A549 (cell line): ENCODE measurements at regions not wholly inside any gene's neighbourhood (a gene's known extent, or its start where the extent isn't known, plus 50 kb on each side); places are given as distances from the start of the nearest gene placed in this dataset.

ENCODE experiments used
- CTCF ChIP-seq: fragments of >200 bp; sonication (Bioruptor Twin); formaldehyde crosslinking; IDR thresholded peaks from 3 replicates; pipeline ENCODE4 v1.5.1; 2016
- EP300 ChIP-seq, 2 experiments: fragments of >200 bp; sonication (Bioruptor Twin); formaldehyde crosslinking; IDR thresholded peaks; 2 replicates in 1 of 2; 3 replicates in 1 of 2; pipeline ENCODE4 v1.6.1; 2016 to 2017
- JUNB ChIP-seq: fragments of >200 bp; sonication (Bioruptor Twin); formaldehyde crosslinking; IDR thresholded peaks from 2 replicates; pipeline ENCODE4 v1.6.1; 2016
- MAX ChIP-seq: IDR thresholded peaks from 2 replicates; pipeline ENCODE4 v1.6.1; 2012
- MAZ ChIP-seq: fragments of 150-350 bp; IDR thresholded peaks from 2 replicates; pipeline ENCODE4 v1.6.1; 2014; ENCODE audit warnings: antibody characterized with exemption, low read depth, low read length, borderline replicate concordance
- PBX3 ChIP-seq: IDR thresholded peaks from 2 replicates; pipeline ENCODE4 v1.6.1; 2012
- POLR2A ChIP-seq: IDR thresholded peaks from 2 replicates; pipeline ENCODE4 v1.6.1; 2012; ENCODE audit warnings: mild to moderate bottlenecking, low read length

- TF ChIP-seq CTCF (no peak), EP300 (IDR thresholded peaks at IDR 0.05) (no peak), JUNB (no peak), MAZ (no peak), POLR2A (no peak), PBX3 (no peak), MAX (no peak)
These were observed 123.7 kb upstream of the ANKH start for GRCh38 chr5:14995229-14995628.
